Activated naive CD4-positive, alpha-beta T cell treated with anti-CD3 and anti-CD28 coated beads, Interleukin-2, amount 10 ng/mL, durations not matched to agents 7 days and 5 days (primary cell): ENCODE measurements at regions not wholly inside any gene's neighbourhood (a gene's known extent, or its start where the extent isn't known, plus 50 kb on each side); places are given as distances from the start of the nearest gene placed in this dataset.
"Not testable (repeated sequence)": the region's sequence is repeated elsewhere in the genome, so short reads cannot be mapped to it uniquely, and the experiment has no call there.

Experiments
- CTCF ChIA-PET: fragments of 350-600 bp; sonication (Branson Sonifier 250); formaldehyde crosslinking; loops from one replicate; lab custom pipeline; 2021; ENCODE audit warnings: antibody characterized with exemption; lab: Charles Lee
- DNase-seq: peaks from one replicate; pipeline ENCODE4 v3.0.0-alpha.2; 2020
- H3K27ac Mint-ChIP-seq: one replicate; pipeline ENCODE4 v1.8.0; 2021; ENCODE audit warnings: mild to moderate bottlenecking, moderate library complexity, mixed read lengths
- H3K27me3 Mint-ChIP-seq: one replicate; pipeline ENCODE4 v1.8.0; 2021; ENCODE audit warnings: mild to moderate bottlenecking, mixed read lengths
- H3K36me3 Mint-ChIP-seq: one replicate; pipeline ENCODE4 v1.8.0; 2021; ENCODE audit warnings: mixed read lengths
- H3K4me1 Mint-ChIP-seq: one replicate; pipeline ENCODE4 v1.8.0; 2021; ENCODE audit warnings: mixed read lengths
- H3K4me3 Mint-ChIP-seq: one replicate; pipeline ENCODE4 v1.8.0; 2021; ENCODE audit warnings: mild to moderate bottlenecking, moderate library complexity, mixed read lengths
- H3K9me3 Mint-ChIP-seq: one replicate; pipeline ENCODE4 v1.8.0; 2021; ENCODE audit warnings: mixed read lengths

GRCh38 chr15:87668768-87669564, 587.6 kb downstream of the NTRK3 start:
- H3K4me3 Mint-ChIP-seq, H3K27ac Mint-ChIP-seq, CTCF ChIA-PET, H3K36me3 Mint-ChIP-seq, DNase-seq, H3K4me1 Mint-ChIP-seq, H3K27me3 Mint-ChIP-seq: not testable (repeated sequence)
- peaks cover 20% of the 10 kb centered on the region for H3K9me3 Mint-ChIP-seq

GRCh38 chr15:87667643-87668042, 588.9 kb downstream of the NTRK3 start:
- Mint-ChIP-seq H3K9me3 (peaks cover 24% of the 10 kb centered on the region), H3K36me3 (peaks cover 2% of the 10 kb centered on the region), H3K27me3 (no peaks in the 10 kb centered on the region), H3K4me1 (no peaks in the 10 kb centered on the region), H3K4me3 (no peak overlapping the region), H3K27ac (no peak overlapping the region)
- DNase-seq = no peak
- CTCF ChIA-PET = no interaction called here

- Mint-ChIP-seq H3K27me3 (no peaks in the 10 kb centered on the region), H3K9me3 (peaks cover 12% of the 10 kb centered on the region), H3K27ac (no peak overlapping the region), H3K4me1 (peaks cover 3% of the 10 kb centered on the region), H3K36me3 (no peaks in the 10 kb centered on the region), H3K4me3 (no peak overlapping the region)
- no peak for DNase-seq
- CTCF ChIA-PET = no interaction called here
These were observed 594.0 kb downstream of the NTRK3 start for GRCh38 chr15:87662575-87662974.

GRCh38 chr15:87661454-87662355, 594.8 kb downstream of the NTRK3 start:
- peaks cover 12% of the 10 kb centered on the region for H3K9me3 Mint-ChIP-seq
- no peak overlapping the region for H3K27ac Mint-ChIP-seq
- H3K27me3 Mint-ChIP-seq = no peaks in the 10 kb centered on the region
- H3K36me3 Mint-ChIP-seq = no peaks in the 10 kb centered on the region
- H3K4me1 Mint-ChIP-seq = peaks cover 3% of the 10 kb centered on the region
- no peak for DNase-seq
- CTCF ChIA-PET = no interaction called here
- H3K4me3 Mint-ChIP-seq = no peak overlapping the region

- Mint-ChIP-seq H3K36me3 (no peaks in the 10 kb centered on the region), H3K27ac (no peak overlapping the region)
These were observed 596.0 kb downstream of the NTRK3 start for GRCh38 chr15:87660251-87661129.

GRCh38 chr15:87656372-87656771, 600.2 kb downstream of the NTRK3 start:
- Mint-ChIP-seq H3K9me3 (no peaks in the 10 kb centered on the region), H3K4me3 (no peak overlapping the region), H3K27me3 (no peaks in the 10 kb centered on the region), H3K36me3 (no peaks in the 10 kb centered on the region), H3K4me1 (peaks cover 3% of the 10 kb centered on the region), H3K27ac (no peak overlapping the region)
- CTCF ChIA-PET = no interaction called here
- no peak for DNase-seq

More at GRCh38 chr15:87660251-87661129, 596.0 kb downstream of the NTRK3 start:
- H3K4me1 Mint-ChIP-seq = peaks cover 3% of the 10 kb centered on the region
- DNase-seq = no peak
- CTCF ChIA-PET = no interaction called here
- no peaks in the 10 kb centered on the region for H3K27me3 Mint-ChIP-seq
- H3K4me3 Mint-ChIP-seq = no peak overlapping the region
- peaks cover 12% of the 10 kb centered on the region for H3K9me3 Mint-ChIP-seq

GRCh38 chr15:87653646-87654045, 602.9 kb downstream of the NTRK3 start:
- no peaks in the 10 kb centered on the region for H3K36me3 Mint-ChIP-seq
- CTCF ChIA-PET = no interaction called here
- no peak overlapping the region for H3K4me3 Mint-ChIP-seq
- H3K27me3 Mint-ChIP-seq = no peaks in the 10 kb centered on the region
- no peak overlapping the region for H3K27ac Mint-ChIP-seq
- H3K4me1 Mint-ChIP-seq = no peaks in the 10 kb centered on the region
- H3K9me3 Mint-ChIP-seq = no peaks in the 10 kb centered on the region
- no peak for DNase-seq

- no peak for DNase-seq
- peaks cover 8% of the 10 kb centered on the region for H3K4me1 Mint-ChIP-seq
- no peaks in the 10 kb centered on the region for H3K9me3 Mint-ChIP-seq
- no peak overlapping the region for H3K4me3 Mint-ChIP-seq
- H3K27ac Mint-ChIP-seq = no peak overlapping the region
- no peaks in the 10 kb centered on the region for H3K36me3 Mint-ChIP-seq
- CTCF ChIA-PET = no interaction called here
- H3K27me3 Mint-ChIP-seq = no peaks in the 10 kb centered on the region
These were observed 607.4 kb downstream of the NTRK3 start for GRCh38 chr15:87649175-87649574.

- H3K4me1 Mint-ChIP-seq = peaks cover 10% of the 10 kb centered on the region
- H3K36me3 Mint-ChIP-seq = no peaks in the 10 kb centered on the region
- no peak overlapping the region for H3K27ac Mint-ChIP-seq
- H3K27me3 Mint-ChIP-seq = no peaks in the 10 kb centered on the region
- no peak for DNase-seq
- H3K9me3 Mint-ChIP-seq = no peaks in the 10 kb centered on the region
- H3K4me3 Mint-ChIP-seq = no peak overlapping the region
- CTCF ChIA-PET = no interaction called here
These were observed 608.3 kb downstream of the NTRK3 start for GRCh38 chr15:87648278-87648677.

- Mint-ChIP-seq H3K27me3 (no peaks in the 10 kb centered on the region), H3K36me3 (no peaks in the 10 kb centered on the region), H3K4me3 (no peak overlapping the region), H3K27ac (no peak overlapping the region), H3K4me1 (peaks cover 15% of the 10 kb centered on the region), H3K9me3 (no peaks in the 10 kb centered on the region)
- CTCF ChIA-PET = no interaction called here
- DNase-seq = no peak
These were observed 610.8 kb downstream of the NTRK3 start for GRCh38 chr15:87645723-87646122.

- H3K36me3 Mint-ChIP-seq, H3K27me3 Mint-ChIP-seq, DNase-seq, H3K9me3 Mint-ChIP-seq, CTCF ChIA-PET, H3K4me3 Mint-ChIP-seq, H3K27ac Mint-ChIP-seq: not testable (repeated sequence)
- peaks cover 15% of the 10 kb centered on the region for H3K4me1 Mint-ChIP-seq
These were observed 613.5 kb downstream of the NTRK3 start for GRCh38 chr15:87642997-87643396.

- Mint-ChIP-seq H3K4me1 (peaks cover 7% of the 10 kb centered on the region), H3K36me3 (no peaks in the 10 kb centered on the region), H3K27ac (no peak overlapping the region), H3K27me3 (no peaks in the 10 kb centered on the region), H3K4me3 (no peak overlapping the region), H3K9me3 (no peaks in the 10 kb centered on the region)
- CTCF ChIA-PET = no interaction called here
- no peak for DNase-seq
These were observed 617.1 kb downstream of the NTRK3 start for GRCh38 chr15:87639305-87640011.

GRCh38 chr15:87638554-87639083, 617.9 kb downstream of the NTRK3 start:
- peaks cover 7% of the 10 kb centered on the region for H3K4me1 Mint-ChIP-seq
- no peaks in the 10 kb centered on the region for H3K9me3 Mint-ChIP-seq
- DNase-seq = no peak
- H3K27ac Mint-ChIP-seq = no peak overlapping the region
- H3K27me3 Mint-ChIP-seq = no peaks in the 10 kb centered on the region
- no peaks in the 10 kb centered on the region for H3K36me3 Mint-ChIP-seq
- CTCF ChIA-PET = no interaction called here
- H3K4me3 Mint-ChIP-seq = no peak overlapping the region
